Panc1 (cell line): ENCODE measurements at regions not wholly inside any gene's neighbourhood (a gene's known extent, or its start where the extent isn't known, plus 50 kb on each side); places are given as distances from the start of the nearest gene placed in this dataset.

Source experiments
- CTCF ChIP-seq: fragments of 450-650 bp; IDR thresholded peaks from 2 replicates; pipeline ENCODE4 v1.5.1; 2017; ENCODE audit warnings: mild to moderate bottlenecking
- TCF7L2 ChIP-seq: IDR thresholded peaks from 2 replicates; pipeline ENCODE4 v1.6.1; 2011; ENCODE audit warnings: mild to moderate bottlenecking, low read depth, low read length, inconsistent platforms

DNA sequence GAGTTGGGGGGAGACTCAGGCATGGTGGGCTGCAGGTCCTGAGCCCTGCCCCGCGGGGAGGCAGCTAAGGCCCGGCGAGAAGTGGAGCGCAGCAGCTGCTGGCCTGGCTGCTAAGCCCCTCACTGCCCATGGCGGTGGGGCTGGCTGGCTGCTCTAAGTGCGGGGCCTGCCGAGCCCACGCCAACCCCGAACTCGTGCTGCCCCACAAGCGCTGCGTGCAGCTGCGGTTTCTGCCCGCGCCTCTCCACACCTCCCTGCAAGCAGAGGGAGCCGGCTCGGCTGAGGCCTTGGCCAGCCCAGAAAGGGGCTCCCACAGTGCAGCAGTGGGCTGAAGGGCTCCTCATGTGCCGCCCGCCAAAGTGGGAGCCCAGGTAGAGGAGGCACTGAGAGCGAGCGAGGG is 1355.1 kb upstream of the WWC1 start:
- TF ChIP-seq CTCF: no peak
- TF ChIP-seq TCF7L2: no peak
